Tibial nerve (tissue), 4 donors: ENCODE measurements at regions not wholly inside any gene's neighbourhood (a gene's known extent, or its start where the extent isn't known, plus 50 kb on each side); places are given as distances from the start of the nearest gene placed in this dataset.

Experiments
- EP300 ChIP-seq, 2 donors: sonication (generic); formaldehyde crosslinking; IDR thresholded peaks; one replicate each; pipeline ENCODE4 v1.6.1; 2017; ENCODE audit warnings: antibody characterized with exemption in 2 of 2, mild to moderate bottlenecking in 1 of 2
- TF ChIP-seq, protein P1 (sequence below), 5 experiments: fragments of 200-600 bp in 3 of 5; fragments of 450-650 bp in 2 of 5; sonication (generic) in 3 of 5; IDR thresholded peaks; one replicate each; pipeline ENCODE4 v1.5.1; 2016 to 2019; ENCODE audit warnings: antibody characterized with exemption in 5 of 5, mild to moderate bottlenecking in 3 of 5, moderate library complexity in 2 of 5

GRCh38 chr1:57860931-57861565, 437.2 kb upstream of the DAB1 start:
- TF ChIP-seq EP300 (IDR thresholded peaks at IDR 0.05): no peak
- TF ChIP-seq, protein P1, sequence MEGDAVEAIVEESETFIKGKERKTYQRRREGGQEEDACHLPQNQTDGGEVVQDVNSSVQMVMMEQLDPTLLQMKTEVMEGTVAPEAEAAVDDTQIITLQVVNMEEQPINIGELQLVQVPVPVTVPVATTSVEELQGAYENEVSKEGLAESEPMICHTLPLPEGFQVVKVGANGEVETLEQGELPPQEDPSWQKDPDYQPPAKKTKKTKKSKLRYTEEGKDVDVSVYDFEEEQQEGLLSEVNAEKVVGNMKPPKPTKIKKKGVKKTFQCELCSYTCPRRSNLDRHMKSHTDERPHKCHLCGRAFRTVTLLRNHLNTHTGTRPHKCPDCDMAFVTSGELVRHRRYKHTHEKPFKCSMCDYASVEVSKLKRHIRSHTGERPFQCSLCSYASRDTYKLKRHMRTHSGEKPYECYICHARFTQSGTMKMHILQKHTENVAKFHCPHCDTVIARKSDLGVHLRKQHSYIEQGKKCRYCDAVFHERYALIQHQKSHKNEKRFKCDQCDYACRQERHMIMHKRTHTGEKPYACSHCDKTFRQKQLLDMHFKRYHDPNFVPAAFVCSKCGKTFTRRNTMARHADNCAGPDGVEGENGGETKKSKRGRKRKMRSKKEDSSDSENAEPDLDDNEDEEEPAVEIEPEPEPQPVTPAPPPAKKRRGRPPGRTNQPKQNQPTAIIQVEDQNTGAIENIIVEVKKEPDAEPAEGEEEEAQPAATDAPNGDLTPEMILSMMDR (IDR thresholded peaks at IDR 0.05): no peak
